Stomach (tissue), 4 donors: ENCODE measurements at regions not wholly inside any gene's neighbourhood (a gene's known extent, or its start where the extent isn't known, plus 50 kb on each side); places are given as distances from the start of the nearest gene placed in this dataset.

ENCODE experiments used
- EP300 ChIP-seq: sonication (generic); formaldehyde crosslinking; IDR thresholded peaks from one replicate; pipeline ENCODE4 v1.6.1; 2017; ENCODE audit warnings: antibody characterized with exemption
- TF ChIP-seq, protein P1 (sequence below), 7 experiments: fragments of 450-650 bp in 4 of 7; fragments of 200-600 bp in 3 of 7; sonication (generic) in 3 of 7; IDR thresholded peaks; one replicate each; pipeline ENCODE4 v1.5.1; 2016 to 2019; ENCODE audit warnings: antibody characterized with exemption in 7 of 7, control low read depth in 2 of 7, mild to moderate bottlenecking in 1 of 7

DNA sequence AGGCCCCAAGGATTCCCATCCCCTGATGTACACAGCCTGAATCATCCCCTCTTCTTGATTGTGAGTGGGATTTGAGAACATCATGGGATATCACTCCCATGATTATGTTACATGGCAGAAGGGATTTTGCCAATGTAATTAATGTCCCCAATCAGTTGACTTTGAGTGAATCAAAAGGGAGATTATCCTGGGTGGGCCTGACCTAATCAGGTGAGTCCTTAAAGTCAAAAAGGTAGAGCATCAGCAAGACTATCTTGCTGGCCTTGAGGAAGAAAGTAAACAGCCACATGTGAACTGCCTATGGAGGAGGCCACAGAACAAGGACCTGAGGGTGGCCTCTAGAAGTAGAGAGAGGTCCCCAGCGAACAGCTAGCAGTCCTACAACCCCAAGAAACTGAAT lies 203.1 kb upstream of the ATP6AP2 start:
- TF ChIP-seq, protein P1, sequence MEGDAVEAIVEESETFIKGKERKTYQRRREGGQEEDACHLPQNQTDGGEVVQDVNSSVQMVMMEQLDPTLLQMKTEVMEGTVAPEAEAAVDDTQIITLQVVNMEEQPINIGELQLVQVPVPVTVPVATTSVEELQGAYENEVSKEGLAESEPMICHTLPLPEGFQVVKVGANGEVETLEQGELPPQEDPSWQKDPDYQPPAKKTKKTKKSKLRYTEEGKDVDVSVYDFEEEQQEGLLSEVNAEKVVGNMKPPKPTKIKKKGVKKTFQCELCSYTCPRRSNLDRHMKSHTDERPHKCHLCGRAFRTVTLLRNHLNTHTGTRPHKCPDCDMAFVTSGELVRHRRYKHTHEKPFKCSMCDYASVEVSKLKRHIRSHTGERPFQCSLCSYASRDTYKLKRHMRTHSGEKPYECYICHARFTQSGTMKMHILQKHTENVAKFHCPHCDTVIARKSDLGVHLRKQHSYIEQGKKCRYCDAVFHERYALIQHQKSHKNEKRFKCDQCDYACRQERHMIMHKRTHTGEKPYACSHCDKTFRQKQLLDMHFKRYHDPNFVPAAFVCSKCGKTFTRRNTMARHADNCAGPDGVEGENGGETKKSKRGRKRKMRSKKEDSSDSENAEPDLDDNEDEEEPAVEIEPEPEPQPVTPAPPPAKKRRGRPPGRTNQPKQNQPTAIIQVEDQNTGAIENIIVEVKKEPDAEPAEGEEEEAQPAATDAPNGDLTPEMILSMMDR (IDR thresholded peaks at IDR 0.05) = no peak
- no peak for TF ChIP-seq EP300
